Brain pericyte (primary cell): ENCODE measurements at regions not wholly inside any gene's neighbourhood (a gene's known extent, or its start where the extent isn't known, plus 50 kb on each side); places are given as distances from the start of the nearest gene placed in this dataset.
A peak's percentile ranks its signal among the peaks of the same experiment; 100 is the strongest.

Source experiments
- DNase-seq: peaks from one replicate; pipeline ENCODE4 v3.0.0-alpha.2; 2012; ENCODE audit warnings: low read depth, low spot score

DNA sequence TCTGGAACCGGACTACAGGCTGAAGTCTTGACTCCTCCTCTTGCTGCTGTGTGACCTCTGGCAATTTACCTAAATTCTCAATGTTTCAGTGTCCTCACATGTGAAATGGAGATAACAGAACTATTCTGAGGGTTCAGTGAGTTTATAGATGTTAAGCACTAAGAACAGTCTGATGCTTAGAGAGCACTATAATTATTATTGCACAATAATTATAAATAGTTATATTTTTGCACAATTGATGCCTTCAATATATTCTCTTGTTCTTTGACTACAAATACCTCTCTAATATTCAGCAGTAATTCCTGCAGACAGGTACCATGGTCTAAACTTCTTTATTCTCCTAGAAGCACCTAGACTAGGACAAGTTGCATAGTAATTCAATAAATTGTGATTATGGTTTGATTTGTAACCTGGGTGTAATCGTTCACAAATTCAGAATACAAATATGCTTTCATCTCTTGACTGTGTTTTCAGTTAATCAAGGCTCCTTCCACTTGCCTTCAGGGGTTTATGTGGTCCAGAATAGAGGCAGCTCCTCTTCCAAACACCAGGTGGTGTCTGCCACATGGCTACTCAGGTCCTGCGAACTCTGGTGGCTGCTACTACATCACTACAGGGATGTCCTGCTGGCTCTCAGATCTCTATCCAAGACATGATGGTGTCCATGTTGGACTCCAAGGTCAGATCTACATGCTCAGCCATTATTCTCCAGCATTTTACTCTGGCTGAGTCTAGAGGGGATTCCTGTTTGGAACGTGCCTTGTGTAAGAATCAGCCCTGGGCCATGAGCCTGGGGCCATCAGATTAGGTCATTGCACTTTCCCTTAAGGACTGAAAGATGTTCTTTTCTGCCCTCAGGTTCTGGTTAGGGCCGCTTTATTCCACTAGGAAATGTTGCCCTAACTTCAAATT, 103.4 kb downstream of the QRFPR start:
- DNase-seq, result no peak

- DNase-seq, result no peak
Observed at GRCh38 chr4:121273191-121273590, 107.6 kb downstream of the QRFPR start.

DNA sequence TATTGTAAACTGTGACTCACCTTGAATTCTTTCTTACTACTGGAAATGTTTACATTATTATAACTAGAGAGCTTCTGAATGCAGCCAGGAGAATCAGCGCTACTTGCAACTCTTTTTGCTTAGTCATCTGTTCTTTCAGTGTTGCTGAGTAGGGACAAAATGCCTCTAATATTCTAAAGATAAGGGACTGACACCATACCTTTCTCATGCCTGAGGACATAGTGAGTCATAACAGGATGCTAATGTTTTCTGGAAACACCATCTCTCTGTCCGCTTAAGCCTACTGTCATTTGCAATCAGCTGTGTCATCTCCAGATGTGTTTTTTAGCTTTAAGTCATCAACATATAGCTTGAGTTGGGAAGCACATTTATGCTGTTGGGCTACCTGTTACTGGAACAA, 108.3 kb downstream of the QRFPR start:
- no peak for DNase-seq

GRCh38 chr4:121270389-121270788, 106.3 kb upstream of the TNIP3 start:
- no peak for DNase-seq

DNA sequence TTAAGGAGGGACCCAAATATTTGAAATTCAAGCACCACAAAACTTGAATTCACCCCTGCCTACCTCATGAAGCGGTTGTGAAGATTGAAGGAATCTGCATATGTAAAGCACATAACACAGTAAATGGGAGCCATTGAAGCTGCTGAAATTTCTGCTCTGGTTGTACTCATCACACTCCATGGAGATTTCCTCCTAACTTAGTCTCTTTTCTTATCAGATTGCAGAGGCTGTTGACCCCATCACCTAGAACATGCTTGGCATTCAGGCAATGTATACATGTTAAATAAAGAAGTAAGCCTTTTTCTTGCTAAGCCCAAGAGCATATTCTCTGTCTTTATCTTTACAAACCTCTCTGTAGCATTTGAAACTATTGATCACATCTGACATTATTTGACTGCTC, 104.9 kb upstream of the TNIP3 start:
- DNase-seq, result no peak

GRCh38 chr4:121266982-121267381, 102.9 kb upstream of the TNIP3 start:
- no peak for DNase-seq

- no peak for DNase-seq
Observed at GRCh38 chr4:121256887-121257466, 92.9 kb upstream of the TNIP3 start.

DNA sequence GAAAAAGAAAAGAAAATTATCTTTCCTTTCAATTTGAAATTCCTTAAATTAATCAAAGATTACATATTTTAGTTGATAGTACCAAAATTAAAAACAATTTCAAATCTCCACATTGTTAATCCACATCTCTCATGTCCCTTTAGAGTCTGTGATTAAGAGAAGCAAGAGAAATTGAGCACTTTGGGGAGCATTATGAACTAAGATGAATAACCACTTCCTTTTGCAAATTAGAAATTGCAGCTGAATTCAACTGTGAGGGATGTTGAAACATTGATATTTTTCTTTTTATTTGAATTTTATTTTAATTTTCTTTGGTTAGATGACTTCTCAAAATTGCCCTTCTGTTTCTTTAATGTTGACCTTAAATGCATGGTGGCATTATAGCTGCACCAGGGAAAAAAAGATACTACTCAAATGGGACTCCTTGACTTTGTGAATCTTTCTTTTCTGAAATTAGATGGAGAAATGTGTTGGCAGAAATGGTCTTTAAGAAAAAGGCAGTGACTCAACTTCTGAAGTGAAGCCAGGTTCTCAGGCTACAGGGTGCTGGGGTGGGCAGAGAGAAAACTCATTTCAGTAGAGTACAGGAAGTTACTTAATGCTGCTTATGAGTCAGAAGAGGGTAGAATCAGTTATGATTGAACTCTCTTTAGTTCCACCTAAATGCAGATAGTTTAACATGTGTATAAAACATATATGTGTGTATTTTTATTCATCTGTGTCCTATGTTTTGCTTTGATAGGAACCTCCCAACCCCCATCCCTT, 92.0 kb upstream of the TNIP3 start:
- peak; percentile 17 for DNase-seq

GRCh38 chr4:121253961-121254360, 89.8 kb upstream of the TNIP3 start:
- no peak for DNase-seq

DNA sequence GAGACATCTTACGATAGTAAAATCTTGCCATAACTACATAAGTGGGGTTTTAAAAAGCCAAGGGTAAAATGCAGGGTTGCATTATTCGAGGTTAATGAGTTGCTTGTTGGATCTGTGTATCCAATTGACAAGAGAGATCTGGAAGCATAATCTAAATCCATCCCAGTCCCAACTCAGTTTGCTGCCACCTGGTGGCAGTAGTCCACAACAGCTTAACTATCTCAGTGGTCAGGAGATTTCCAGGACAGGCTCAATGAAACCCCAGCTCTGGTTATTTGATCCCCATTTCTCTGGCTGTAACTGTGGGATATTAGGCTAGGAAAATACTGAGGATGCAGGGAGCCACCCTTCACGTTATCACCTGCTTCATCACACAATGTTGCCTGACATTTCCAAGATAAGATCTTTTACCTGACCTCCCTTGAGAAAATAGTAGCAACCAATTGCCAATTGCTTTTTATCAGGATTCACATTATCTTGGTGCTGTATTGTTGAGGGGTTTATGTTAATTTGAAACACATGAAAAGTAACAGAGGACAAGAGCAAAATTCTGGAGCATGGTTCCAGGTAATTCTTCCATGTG, 88.2 kb upstream of the TNIP3 start:
- DNase-seq, result peak; percentile 40

DNA sequence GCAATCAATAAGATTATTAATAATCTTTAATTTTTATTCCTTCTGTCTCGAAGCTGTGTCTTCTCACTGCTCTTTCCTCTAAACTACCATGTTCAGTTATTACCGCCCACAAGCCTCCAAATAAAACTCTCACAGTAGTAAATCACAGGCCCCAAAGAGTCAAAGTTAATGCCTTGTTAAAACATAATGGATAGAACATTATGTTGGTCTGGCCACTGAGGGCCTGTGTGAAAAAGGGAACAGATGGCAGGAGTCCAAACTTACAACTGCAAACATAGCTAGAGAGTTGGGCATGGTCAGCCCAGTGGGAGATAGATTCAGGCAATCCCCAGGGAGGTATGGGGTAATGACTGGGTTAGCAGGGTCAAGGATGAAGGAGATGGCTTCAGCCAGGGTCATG, 84.6 kb upstream of the TNIP3 start:
- DNase-seq, result no peak

DNA sequence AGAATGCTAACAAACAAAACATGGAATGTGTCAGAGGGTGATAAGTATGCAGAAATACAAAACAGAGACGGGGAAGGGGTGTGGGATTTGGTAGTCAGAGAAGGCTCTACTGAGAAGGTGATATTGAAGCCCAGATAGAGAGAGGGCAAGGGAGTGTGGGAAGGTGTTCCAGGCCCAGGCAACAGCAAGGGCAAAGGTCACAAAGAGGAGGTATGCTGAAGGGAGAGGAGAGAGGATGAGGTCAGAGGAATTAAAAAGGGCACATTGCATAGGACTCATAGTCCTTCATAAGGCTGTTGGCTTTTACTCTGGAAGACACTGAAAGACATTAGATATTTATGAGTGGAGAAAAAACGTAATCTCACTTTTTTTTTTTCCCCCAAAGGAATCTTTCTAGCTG, 82.6 kb upstream of the TNIP3 start:
- DNase-seq, result no peak

DNA sequence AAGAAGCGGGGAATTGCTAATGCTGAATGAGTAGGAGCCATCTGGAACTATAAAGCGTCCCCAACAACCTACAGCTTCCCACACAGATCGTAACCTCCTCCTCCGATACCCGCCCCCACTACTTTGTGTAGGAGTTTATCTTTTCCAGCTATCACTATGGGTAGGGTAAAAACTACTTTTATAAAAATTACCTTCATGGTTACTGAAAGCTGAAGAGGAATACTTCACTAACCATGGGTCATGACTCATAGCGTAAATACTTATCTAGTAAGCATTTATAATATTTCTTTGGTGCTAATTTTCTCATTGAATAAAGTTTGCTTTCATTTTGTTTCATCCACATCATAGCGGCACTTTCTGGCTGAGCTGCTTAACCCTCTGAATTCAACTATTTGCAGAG, 79.4 kb upstream of the TNIP3 start:
- no peak for DNase-seq

DNA sequence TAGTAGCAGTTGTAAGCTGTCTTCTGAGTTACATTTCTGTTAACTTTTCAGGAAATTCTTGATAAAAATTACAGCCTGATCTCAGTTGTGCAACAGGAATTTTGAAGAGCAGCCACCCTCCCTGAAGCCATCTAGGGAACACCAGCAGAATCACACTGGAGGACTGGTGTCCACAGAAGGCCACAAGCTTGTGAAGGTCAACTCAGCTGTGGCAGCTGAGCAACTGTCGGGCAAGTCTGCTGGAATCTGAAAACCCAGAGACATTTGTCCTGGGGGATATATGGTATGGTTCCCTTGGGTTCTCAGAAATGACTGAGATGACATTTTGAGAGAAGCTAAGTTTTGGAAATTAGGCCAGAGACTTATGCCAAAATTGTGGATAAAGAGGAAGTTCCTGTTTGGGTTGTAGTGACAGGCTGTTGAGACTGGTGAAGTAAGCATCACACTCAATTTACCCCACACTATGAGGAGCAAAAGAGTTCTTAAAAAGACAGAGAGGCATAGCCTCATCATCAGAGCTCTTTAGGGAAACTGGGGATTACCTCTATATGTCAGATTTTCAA, 78.1 kb upstream of the TNIP3 start:
- no peak for DNase-seq

DNA sequence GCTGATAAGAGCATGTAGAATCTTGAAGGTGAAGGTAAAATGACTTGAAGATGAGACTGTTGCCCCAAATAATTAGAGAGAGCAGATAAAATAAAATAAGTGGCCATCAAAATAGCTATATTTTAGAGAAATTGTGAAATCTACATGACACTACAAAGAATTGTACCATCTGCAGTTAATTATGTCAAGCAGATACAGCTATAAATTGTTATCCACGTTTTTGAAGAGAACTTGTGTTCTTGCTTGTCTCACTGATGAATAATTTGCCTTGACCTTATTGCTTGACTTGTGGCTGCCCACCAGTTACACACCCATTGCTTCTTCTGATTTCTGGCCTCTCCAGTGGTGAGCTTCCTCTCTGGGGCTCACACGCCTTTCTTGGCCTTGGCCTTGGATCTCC, 75.8 kb upstream of the TNIP3 start:
- DNase-seq, result no peak

DNA sequence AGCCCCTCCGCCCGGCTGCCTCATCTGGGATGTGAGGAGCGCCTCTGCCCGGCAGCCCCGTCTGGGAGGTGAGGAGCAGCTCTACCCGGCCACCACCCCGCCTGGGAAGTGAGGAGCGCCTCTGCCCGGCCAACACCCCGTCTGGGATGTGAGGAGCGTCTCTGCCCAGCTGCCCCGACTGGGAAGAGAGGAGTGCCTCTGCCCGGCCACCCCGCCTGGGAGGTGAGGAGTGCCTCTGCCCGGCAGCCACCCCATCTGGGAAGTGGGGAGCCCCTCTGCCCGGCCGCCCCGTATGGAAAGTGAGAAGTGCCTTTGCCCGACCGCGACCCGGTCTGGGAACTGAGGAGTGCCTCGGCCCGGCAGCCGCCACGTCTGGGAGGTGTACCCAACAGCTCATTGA, 74.3 kb upstream of the TNIP3 start:
- DNase-seq, result no peak

GRCh38 chr4:121237069-121237399, 72.9 kb upstream of the TNIP3 start:
- no peak for DNase-seq

GRCh38 chr4:121236353-121237068, 72.4 kb upstream of the TNIP3 start:
- DNase-seq, result no peak

DNA sequence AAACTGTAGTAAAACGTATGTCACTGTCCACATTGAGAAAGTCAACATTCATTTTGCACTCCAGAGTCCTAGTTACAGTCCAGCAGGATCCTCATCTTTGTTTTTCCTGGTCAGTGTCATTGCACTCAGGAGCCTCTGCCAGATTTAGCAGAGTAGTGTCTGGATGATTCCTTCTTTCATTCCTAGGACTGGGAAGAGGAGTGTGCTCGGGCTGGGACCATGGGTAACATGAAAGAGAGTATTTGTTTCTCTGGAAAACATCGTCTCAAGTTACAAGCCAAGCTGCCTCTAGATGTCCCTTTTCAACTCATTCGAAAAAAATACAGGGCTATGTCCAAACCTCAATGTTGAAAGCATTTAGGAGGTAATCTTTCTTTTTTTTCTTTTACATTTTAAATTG, 69.9 kb upstream of the TNIP3 start:
- no peak for DNase-seq

DNA sequence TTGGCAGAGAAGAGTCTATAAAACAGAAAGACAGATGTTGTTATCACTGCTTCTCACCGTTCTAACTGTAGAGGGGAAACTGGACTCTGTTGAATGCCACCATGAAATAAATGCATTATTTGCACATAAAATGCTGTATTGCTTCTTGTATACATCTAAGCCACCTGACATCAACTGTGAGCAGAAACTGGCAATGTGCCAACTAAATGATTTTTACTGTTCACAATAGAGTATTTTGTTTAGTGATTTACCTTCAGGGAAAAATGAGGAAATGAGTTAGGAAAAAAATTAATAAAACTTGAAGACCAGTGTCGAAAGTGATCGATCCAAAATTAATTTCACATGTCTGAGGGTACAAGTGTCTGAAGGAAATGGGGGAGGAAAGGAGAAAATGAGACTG, 65.9 kb upstream of the TNIP3 start:
- DNase-seq, result no peak

DNA sequence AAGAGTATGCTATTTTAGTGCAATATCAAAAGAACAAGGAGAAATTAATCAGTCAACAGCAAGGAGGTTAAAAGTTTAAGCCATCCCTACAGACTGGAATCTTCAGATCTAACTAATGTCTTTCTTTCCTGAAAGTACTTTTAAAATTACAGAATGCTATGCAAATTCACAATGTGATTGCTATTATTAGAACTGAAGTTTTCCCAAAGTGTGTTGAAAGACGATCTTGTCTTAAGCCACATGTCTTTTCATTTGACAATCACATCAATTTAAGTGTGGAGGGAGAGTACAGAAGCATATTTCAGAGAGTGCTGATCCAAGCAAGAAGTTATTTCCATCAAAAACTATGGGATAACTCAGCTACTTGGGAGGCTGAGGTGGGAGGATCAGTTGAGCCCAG, 64.7 kb upstream of the TNIP3 start:
- no peak for DNase-seq
